ENCODE measurements at regions not wholly inside any gene's neighbourhood (a gene's known extent, or its start where the extent isn't known, plus 50 kb on each side); places are given as distances from the start of the nearest gene placed in this dataset.

DNA sequence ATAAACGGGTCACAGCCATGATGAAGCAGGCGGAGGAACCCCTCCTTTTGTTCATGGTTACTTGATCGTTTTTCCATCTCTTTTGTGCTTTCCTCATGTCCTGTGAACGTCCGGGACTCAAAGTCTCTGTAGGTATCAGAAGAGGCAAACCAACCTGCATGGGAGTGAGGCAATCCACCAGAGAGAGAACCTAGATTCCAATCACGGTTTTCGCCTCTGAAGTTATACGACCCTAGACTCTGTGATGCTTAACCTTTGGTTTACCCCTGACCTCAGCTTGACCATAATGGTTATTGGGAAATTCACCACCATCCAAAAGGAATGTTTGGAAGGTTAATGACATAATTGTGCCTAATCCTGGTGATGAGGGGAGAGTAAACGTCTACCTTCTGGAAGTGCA lies 186.8 kb upstream of the PRICKLE1 start:
- Histone ChIP-seq H2AK5ac (ENCODE audit: low read length, severe bottlenecking) (no peak overlapping the region), H2BK12ac (ENCODE audit: low read length in 2 of 2) (no peak overlapping the region), H4K91ac (ENCODE audit: low read length) (no peak overlapping the region), H3K9ac (ENCODE audit: low read length) (no peak overlapping the region), H2BK5ac (ENCODE audit: low read depth, low read length, poor library complexity, severe bottlenecking) (no peak overlapping the region), H3K14ac (ENCODE audit: low read length in 2 of 2) (no peak overlapping the region), H2BK15ac (ENCODE audit: low read depth, poor library complexity, severe bottlenecking) (no peak overlapping the region), H3K27ac (ENCODE audit: low read length, poor library complexity, severe bottlenecking) (no peak overlapping the region), H3K4me2 (ENCODE audit: low read length, poor library complexity, severe bottlenecking) (no peak overlapping the region), H4K8ac (ENCODE audit: low read length) (no peak overlapping the region), H2AFZ (ENCODE audit: low read depth, low read length) (no peak overlapping the region), H3K9me3 (ENCODE audit: control insufficient read depth, low read length) (no peaks in the 10 kb centered on the region), H3K27me3 (ENCODE audit: control insufficient read depth in 1 of 2, insufficient read depth in 1 of 2, low read length in 2 of 2) (no peaks in the 10 kb centered on the region), H3K18ac (ENCODE audit: low read depth in 1 of 2, low read length in 2 of 2) (no peak overlapping the region), H3K4me1 (ENCODE audit: control insufficient read depth, insufficient read depth, low read depth, low read length) (no peaks in the 10 kb centered on the region), H3K4me3 (ENCODE audit: insufficient read depth in 1 of 2, low read depth in 1 of 2, low read length in 2 of 2) (no peak overlapping the region), H2BK120ac (ENCODE audit: low read depth, low read length) (no peak overlapping the region), H3K79me1 (replicated peaks; ENCODE audit: low read length, poor library complexity, severe bottlenecking) (no peaks in the 10 kb centered on the region), H3K4ac (ENCODE audit: low read depth in 1 of 2, low read length in 2 of 2) (no peak overlapping the region), H3K23ac (ENCODE audit: low read length in 2 of 2) (no peak overlapping the region), H3K36me3 (ENCODE audit: control insufficient read depth in 1 of 2, insufficient read depth in 2 of 2, low read depth in 1 of 2, low read length in 2 of 2) (no peaks in the 10 kb centered on the region)
- WGBS, result 64% methylated on average over 8 of the region's 9 CpGs
- DNase-seq, result no peak

GRCh38 chr12:42774238-42774637 lies 184.7 kb upstream of the PRICKLE1 start:
- no peak overlapping the region for H2BK120ac ChIP-seq (ENCODE audit: low read depth, low read length)
- H3K4me1 ChIP-seq (ENCODE audit: control insufficient read depth, insufficient read depth, low read depth, low read length), result no peaks in the 10 kb centered on the region
- no peaks in the 10 kb centered on the region for H3K36me3 ChIP-seq (ENCODE audit: control insufficient read depth in 1 of 2, insufficient read depth in 2 of 2, low read depth in 1 of 2, low read length in 2 of 2)
- H3K14ac ChIP-seq (ENCODE audit: low read length in 2 of 2), result no peak overlapping the region
- no peak overlapping the region for H3K4ac ChIP-seq (ENCODE audit: low read depth in 1 of 2, low read length in 2 of 2)
- H4K91ac ChIP-seq (ENCODE audit: low read length), result no peak overlapping the region
- H3K27me3 ChIP-seq (ENCODE audit: control insufficient read depth in 1 of 2, insufficient read depth in 1 of 2, low read length in 2 of 2), result no peaks in the 10 kb centered on the region
- no peak overlapping the region for H2BK5ac ChIP-seq (ENCODE audit: low read depth, low read length, poor library complexity, severe bottlenecking)
- H3K27ac ChIP-seq (ENCODE audit: low read length, poor library complexity, severe bottlenecking), result no peak overlapping the region
- DNase-seq, result no peak
- no peak overlapping the region for H4K8ac ChIP-seq (ENCODE audit: low read length)
- no peak overlapping the region for H2AFZ ChIP-seq (ENCODE audit: low read depth, low read length)
- H3K18ac ChIP-seq (ENCODE audit: low read depth in 1 of 2, low read length in 2 of 2), result no peak overlapping the region
- H3K4me2 ChIP-seq (ENCODE audit: low read length, poor library complexity, severe bottlenecking), result no peak overlapping the region
- H3K9ac ChIP-seq (ENCODE audit: low read length), result no peak overlapping the region
- no CpG with 5 or more reads among the region's 3 CpGs for WGBS
- H3K23ac ChIP-seq (ENCODE audit: low read length in 2 of 2), result no peak overlapping the region
- no peaks in the 10 kb centered on the region for H3K79me1 ChIP-seq (replicated peaks; ENCODE audit: low read length, poor library complexity, severe bottlenecking)
- no peak overlapping the region for H2AK5ac ChIP-seq (ENCODE audit: low read length, severe bottlenecking)
- no peak overlapping the region for H2BK15ac ChIP-seq (ENCODE audit: low read depth, poor library complexity, severe bottlenecking)
- no peak overlapping the region for H3K4me3 ChIP-seq (ENCODE audit: insufficient read depth in 1 of 2, low read depth in 1 of 2, low read length in 2 of 2)
- no peaks in the 10 kb centered on the region for H3K9me3 ChIP-seq (ENCODE audit: control insufficient read depth, low read length)
- H2BK12ac ChIP-seq (ENCODE audit: low read length in 2 of 2), result no peak overlapping the region

- no peak overlapping the region for H3K4me2 ChIP-seq (ENCODE audit: low read length, poor library complexity, severe bottlenecking)
- H2BK15ac ChIP-seq (ENCODE audit: low read depth, poor library complexity, severe bottlenecking), result no peak overlapping the region
These were observed 180.7 kb upstream of the PRICKLE1 start for GRCh38 chr12:42770261-42770660.

GRCh38 chr12:42769455-42769854 lies 179.9 kb upstream of the PRICKLE1 start:
- no peak overlapping the region for H3K27ac ChIP-seq (ENCODE audit: low read length, poor library complexity, severe bottlenecking)
- no peak overlapping the region for H2BK120ac ChIP-seq (ENCODE audit: low read depth, low read length)
- H3K9me3 ChIP-seq (ENCODE audit: control insufficient read depth, low read length), result no peaks in the 10 kb centered on the region
- H2BK5ac ChIP-seq (ENCODE audit: low read depth, low read length, poor library complexity, severe bottlenecking), result no peak overlapping the region
- no peak overlapping the region for H2BK15ac ChIP-seq (ENCODE audit: low read depth, poor library complexity, severe bottlenecking)
- H3K4ac ChIP-seq (ENCODE audit: low read depth in 1 of 2, low read length in 2 of 2), result no peak overlapping the region
- no peak overlapping the region for H3K18ac ChIP-seq (ENCODE audit: low read depth in 1 of 2, low read length in 2 of 2)
- no peaks in the 10 kb centered on the region for H3K27me3 ChIP-seq (ENCODE audit: control insufficient read depth in 1 of 2, insufficient read depth in 1 of 2, low read length in 2 of 2)
- H4K8ac ChIP-seq (ENCODE audit: low read length), result no peak overlapping the region
- no peak overlapping the region for H3K23ac ChIP-seq (ENCODE audit: low read length in 2 of 2)
- no peak overlapping the region for H3K9ac ChIP-seq (ENCODE audit: low read length)
- no peak overlapping the region for H2AFZ ChIP-seq (ENCODE audit: low read depth, low read length)
- H3K36me3 ChIP-seq (ENCODE audit: control insufficient read depth in 1 of 2, insufficient read depth in 2 of 2, low read depth in 1 of 2, low read length in 2 of 2), result no peaks in the 10 kb centered on the region
- no peaks in the 10 kb centered on the region for H3K79me1 ChIP-seq (replicated peaks; ENCODE audit: low read length, poor library complexity, severe bottlenecking)
- no peak overlapping the region for H3K4me3 ChIP-seq (ENCODE audit: insufficient read depth in 1 of 2, low read depth in 1 of 2, low read length in 2 of 2)
- WGBS, result 9% methylated on average over 1 of the region's 1 CpG
- no peak overlapping the region for H2AK5ac ChIP-seq (ENCODE audit: low read length, severe bottlenecking)
- H2BK12ac ChIP-seq (ENCODE audit: low read length in 2 of 2), result no peak overlapping the region
- no peak overlapping the region for H3K14ac ChIP-seq (ENCODE audit: low read length in 2 of 2)
- DNase-seq, result no peak
- H3K4me1 ChIP-seq (ENCODE audit: control insufficient read depth, insufficient read depth, low read depth, low read length), result no peaks in the 10 kb centered on the region
- H4K91ac ChIP-seq (ENCODE audit: low read length), result no peak overlapping the region
- no peak overlapping the region for H3K4me2 ChIP-seq (ENCODE audit: low read length, poor library complexity, severe bottlenecking)

More at GRCh38 chr12:42770261-42770660, 180.7 kb upstream of the PRICKLE1 start:
- Histone ChIP-seq H2BK5ac (ENCODE audit: low read depth, low read length, poor library complexity, severe bottlenecking) (no peak overlapping the region), H2AK5ac (ENCODE audit: low read length, severe bottlenecking) (no peak overlapping the region), H3K79me1 (replicated peaks; ENCODE audit: low read length, poor library complexity, severe bottlenecking) (no peaks in the 10 kb centered on the region), H3K27ac (ENCODE audit: low read length, poor library complexity, severe bottlenecking) (no peak overlapping the region), H3K23ac (ENCODE audit: low read length in 2 of 2) (no peak overlapping the region), H3K14ac (ENCODE audit: low read length in 2 of 2) (no peak overlapping the region), H3K9ac (ENCODE audit: low read length) (no peak overlapping the region), H3K18ac (ENCODE audit: low read depth in 1 of 2, low read length in 2 of 2) (no peak overlapping the region), H2BK12ac (ENCODE audit: low read length in 2 of 2) (no peak overlapping the region), H2BK120ac (ENCODE audit: low read depth, low read length) (no peak overlapping the region), H3K36me3 (ENCODE audit: control insufficient read depth in 1 of 2, insufficient read depth in 2 of 2, low read depth in 1 of 2, low read length in 2 of 2) (no peaks in the 10 kb centered on the region), H3K4ac (ENCODE audit: low read depth in 1 of 2, low read length in 2 of 2) (no peak overlapping the region), H3K27me3 (ENCODE audit: control insufficient read depth in 1 of 2, insufficient read depth in 1 of 2, low read length in 2 of 2) (no peaks in the 10 kb centered on the region), H3K9me3 (ENCODE audit: control insufficient read depth, low read length) (no peaks in the 10 kb centered on the region), H3K4me3 (ENCODE audit: insufficient read depth in 1 of 2, low read depth in 1 of 2, low read length in 2 of 2) (no peak overlapping the region), H4K91ac (ENCODE audit: low read length) (no peak overlapping the region), H4K8ac (ENCODE audit: low read length) (no peak overlapping the region), H3K4me1 (ENCODE audit: control insufficient read depth, insufficient read depth, low read depth, low read length) (no peaks in the 10 kb centered on the region), H2AFZ (ENCODE audit: low read depth, low read length) (no peak overlapping the region)
- 100% methylated on average over 1 of the region's 3 CpGs for WGBS
- DNase-seq, result no peak
